ENCODE measurements at regions not wholly inside any gene's neighbourhood (a gene's known extent, or its start where the extent isn't known, plus 50 kb on each side); places are given as distances from the start of the nearest gene placed in this dataset.

DNA sequence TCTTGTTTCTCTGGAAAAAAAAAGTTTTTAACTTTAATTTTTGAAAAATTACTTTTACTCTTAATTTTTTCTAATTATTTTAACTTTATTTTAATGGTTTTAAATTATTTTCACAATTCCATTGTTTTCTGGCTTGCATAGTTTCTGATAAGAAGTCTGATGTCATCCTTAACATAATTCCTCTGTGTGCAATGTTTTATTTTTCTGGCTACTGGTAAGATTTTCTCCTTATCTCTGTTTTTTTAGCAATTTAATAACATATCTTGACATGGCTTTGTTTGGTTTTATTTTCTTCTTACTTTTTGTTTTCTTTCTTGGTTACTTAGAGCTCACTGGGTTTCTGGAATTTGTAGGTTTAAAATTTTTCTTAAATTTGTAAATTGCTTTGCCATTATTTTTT, 114.8 kb downstream of the TBXT start:
- Histone ChIP-seq H3K4me1 (no peaks in the 10 kb centered on the region), H3K36me3 (no peaks in the 10 kb centered on the region), H3K27me3 (no peaks in the 10 kb centered on the region), H3K9ac (ENCODE audit: low read depth in 2 of 2, low read length in 2 of 2) (no peak overlapping the region), H3K27ac (no peak overlapping the region), H3K9me3 (no peaks in the 10 kb centered on the region), H3K4me3 (no peak overlapping the region)
- intact Hi-C loops (cut with DNase I) = no loop called here
- DNase-seq = no peak
- TF ChIP-seq, protein P1, sequence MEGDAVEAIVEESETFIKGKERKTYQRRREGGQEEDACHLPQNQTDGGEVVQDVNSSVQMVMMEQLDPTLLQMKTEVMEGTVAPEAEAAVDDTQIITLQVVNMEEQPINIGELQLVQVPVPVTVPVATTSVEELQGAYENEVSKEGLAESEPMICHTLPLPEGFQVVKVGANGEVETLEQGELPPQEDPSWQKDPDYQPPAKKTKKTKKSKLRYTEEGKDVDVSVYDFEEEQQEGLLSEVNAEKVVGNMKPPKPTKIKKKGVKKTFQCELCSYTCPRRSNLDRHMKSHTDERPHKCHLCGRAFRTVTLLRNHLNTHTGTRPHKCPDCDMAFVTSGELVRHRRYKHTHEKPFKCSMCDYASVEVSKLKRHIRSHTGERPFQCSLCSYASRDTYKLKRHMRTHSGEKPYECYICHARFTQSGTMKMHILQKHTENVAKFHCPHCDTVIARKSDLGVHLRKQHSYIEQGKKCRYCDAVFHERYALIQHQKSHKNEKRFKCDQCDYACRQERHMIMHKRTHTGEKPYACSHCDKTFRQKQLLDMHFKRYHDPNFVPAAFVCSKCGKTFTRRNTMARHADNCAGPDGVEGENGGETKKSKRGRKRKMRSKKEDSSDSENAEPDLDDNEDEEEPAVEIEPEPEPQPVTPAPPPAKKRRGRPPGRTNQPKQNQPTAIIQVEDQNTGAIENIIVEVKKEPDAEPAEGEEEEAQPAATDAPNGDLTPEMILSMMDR (IDR thresholded peaks at IDR 0.05) = no peak

DNA sequence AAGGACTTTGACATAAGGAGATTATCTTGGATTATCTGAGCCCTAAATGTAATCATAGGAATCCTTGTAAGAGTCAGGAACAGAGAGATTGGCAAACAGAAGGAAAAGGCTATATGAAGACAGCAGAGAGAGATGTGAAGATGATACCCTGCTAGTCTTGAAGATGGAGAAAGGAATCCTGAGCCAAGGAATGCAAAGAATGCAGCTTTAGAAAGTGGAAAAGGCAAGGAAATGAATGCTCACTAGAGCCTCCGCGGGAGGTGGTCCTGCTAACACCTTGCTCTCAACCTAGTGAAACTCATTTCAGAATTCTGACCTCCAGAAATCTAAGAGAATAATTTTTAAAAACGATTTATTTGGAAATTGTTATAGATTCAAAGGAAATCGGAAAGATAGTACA, 117.1 kb downstream of the TBXT start:
- TF ChIP-seq, protein P1 (IDR thresholded peaks at IDR 0.05) = no peak
- H3K4me1 ChIP-seq = no peaks in the 10 kb centered on the region
- no peak overlapping the region for H3K4me3 ChIP-seq
- intact Hi-C loops (cut with DNase I) = no loop called here
- no peaks in the 10 kb centered on the region for H3K36me3 ChIP-seq
- no peak overlapping the region for H3K9ac ChIP-seq (ENCODE audit: low read depth in 2 of 2, low read length in 2 of 2)
- no peaks in the 10 kb centered on the region for H3K9me3 ChIP-seq
- H3K27ac ChIP-seq = no peak overlapping the region
- no peaks in the 10 kb centered on the region for H3K27me3 ChIP-seq
- DNase-seq = no peak

DNA sequence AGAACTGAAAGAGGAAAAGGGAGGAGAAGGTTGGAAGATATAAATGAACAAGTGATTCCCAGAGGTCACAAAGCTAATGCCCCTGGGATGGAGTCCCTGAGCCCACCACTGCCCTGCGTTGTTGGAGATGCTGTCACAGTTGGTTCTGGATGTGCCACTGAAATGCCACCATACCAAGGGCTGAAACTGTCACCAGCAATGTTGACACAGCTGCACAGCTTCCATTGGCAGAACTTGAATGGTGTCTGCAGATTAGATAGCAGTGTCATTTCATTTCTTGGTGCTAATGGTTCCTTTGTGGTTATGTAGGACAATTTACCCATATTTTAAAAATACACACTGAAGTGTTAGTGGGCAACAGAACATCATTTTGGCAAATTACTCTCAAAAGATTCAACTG, 120.7 kb downstream of the TBXT start:
- Histone ChIP-seq H3K36me3 (no peaks in the 10 kb centered on the region), H3K9me3 (no peaks in the 10 kb centered on the region), H3K27ac (no peak overlapping the region), H3K9ac (ENCODE audit: low read depth in 2 of 2, low read length in 2 of 2) (no peak overlapping the region), H3K27me3 (no peaks in the 10 kb centered on the region), H3K4me1 (no peaks in the 10 kb centered on the region), H3K4me3 (no peak overlapping the region)
- DNase-seq = no peak
- TF ChIP-seq, protein P1 (IDR thresholded peaks at IDR 0.05) = no peak
- intact Hi-C loops (cut with DNase I) = no loop called here

DNA sequence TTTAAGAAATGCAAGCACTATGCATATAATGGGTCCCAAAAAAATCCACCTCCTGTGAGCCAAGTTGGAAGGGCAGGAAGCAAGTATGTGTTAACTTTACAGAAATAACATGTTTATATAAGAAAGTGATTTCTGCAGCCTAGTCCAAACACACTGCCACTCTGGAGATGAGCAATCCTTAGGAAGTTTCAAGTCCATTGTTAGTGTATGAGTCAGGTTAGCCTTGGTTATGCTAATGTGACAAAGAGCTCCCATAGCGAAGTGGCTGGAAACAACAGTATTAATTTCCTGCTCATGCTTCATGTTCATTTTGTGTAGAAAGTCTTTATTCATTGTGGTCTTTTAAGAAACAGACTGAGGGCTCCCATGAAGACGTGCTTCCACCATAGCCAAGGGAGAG, 121.4 kb downstream of the TBXT start:
- H3K4me1 ChIP-seq = no peaks in the 10 kb centered on the region
- no peaks in the 10 kb centered on the region for H3K36me3 ChIP-seq
- no peak overlapping the region for H3K4me3 ChIP-seq
- H3K27me3 ChIP-seq = no peaks in the 10 kb centered on the region
- DNase-seq = no peak
- no peak overlapping the region for H3K9ac ChIP-seq (ENCODE audit: low read depth in 2 of 2, low read length in 2 of 2)
- TF ChIP-seq, protein P1 (IDR thresholded peaks at IDR 0.05) = no peak
- no peaks in the 10 kb centered on the region for H3K9me3 ChIP-seq
- intact Hi-C loops (cut with DNase I) = no loop called here
- no peak overlapping the region for H3K27ac ChIP-seq

- H3K9me3 ChIP-seq = no peaks in the 10 kb centered on the region
- no peaks in the 10 kb centered on the region for H3K36me3 ChIP-seq
- no peak overlapping the region for H3K27ac ChIP-seq
- intact Hi-C loops (cut with DNase I) = no loop called here
- H3K27me3 ChIP-seq = no peaks in the 10 kb centered on the region
- H3K4me3 ChIP-seq = no peak overlapping the region
- no peak for DNase-seq
- no peak overlapping the region for H3K9ac ChIP-seq (ENCODE audit: low read depth in 2 of 2, low read length in 2 of 2)
- TF ChIP-seq, protein P1 (IDR thresholded peaks at IDR 0.05) = no peak
- H3K4me1 ChIP-seq = no peaks in the 10 kb centered on the region
Observed at GRCh38 chr6:166045860-166046200, 121.8 kb downstream of the TBXT start.

All from colonic mucosa (tissue), 4 donors.